HepG2 (cell line): ENCODE measurements at regions not wholly inside any gene's neighbourhood (a gene's known extent, or its start where the extent isn't known, plus 50 kb on each side); places are given as distances from the start of the nearest gene placed in this dataset.

Experiments
- BCL6 ChIP-seq: IDR thresholded peaks from 2 replicates; pipeline ENCODE4 v1.6.1; 2016; ENCODE audit warnings: missing genetic modification reagents, missing compliant biosample characterization
- CCAR2 ChIP-seq: fragments of 200-400 bp; formaldehyde crosslinking; optimal IDR thresholded peaks from 2 replicates; pipeline ENCODE3; 2018; ENCODE audit warnings: low read depth, mild to moderate bottlenecking, low read length, moderate library complexity
- DPF2 ChIP-seq: sonication (generic); formaldehyde crosslinking; IDR thresholded peaks from 2 replicates; pipeline ENCODE4 v1.4.0; 2020; ENCODE audit warnings: mild to moderate bottlenecking, low read depth, missing genetic modification reagents, borderline replicate concordance
- ETV5 ChIP-seq: IDR thresholded peaks from 2 replicates; pipeline ENCODE4 v1.6.1; 2018; ENCODE audit warnings: missing biosample characterization, missing genetic modification reagents, inconsistent platforms, borderline replicate concordance
- GATAD2A ChIP-seq: IDR thresholded peaks from 2 replicates; pipeline ENCODE4 v1.6.1; 2016
- HDAC2 ChIP-seq: sonication (generic); formaldehyde crosslinking; IDR thresholded peaks from 2 replicates; pipeline ENCODE4 v1.4.0; 2020; ENCODE audit warnings: missing genetic modification reagents
- HMG20A ChIP-seq: IDR thresholded peaks from 2 replicates; pipeline ENCODE4 v1.6.1; 2016; ENCODE audit warnings: borderline replicate concordance
- KDM6A ChIP-seq: IDR thresholded peaks from 2 replicates; pipeline ENCODE4 v1.6.1; 2016; ENCODE audit warnings: low read depth
- NFATC3 ChIP-seq: sonication (generic); formaldehyde crosslinking; IDR thresholded peaks from 2 replicates; pipeline ENCODE4 v1.5.1; 2020; ENCODE audit warnings: mild to moderate bottlenecking, missing genetic modification reagents
- SOX13 ChIP-seq, 3 experiments: fragments of 450-650 bp in 1 of 3; sonication (generic) in 1 of 3; formaldehyde crosslinking in 1 of 3; IDR thresholded peaks in 2 of 3; conservative IDR thresholded peaks in 1 of 3; 2 replicates each; pipeline versions ENCODE4 v1.5.0 to v1.6.1; 2016 to 2020; ENCODE audit warnings: antibody characterized with exemption in 1 of 3, mild to moderate bottlenecking in 1 of 3, missing compliant biosample characterization in 1 of 3, missing genetic modification reagents in 1 of 3, moderate library complexity in 1 of 3
- SOX6 ChIP-seq, 2 experiments: fragments of 450-650 bp in 1 of 2; sonication (generic) in 1 of 2; formaldehyde crosslinking in 1 of 2; IDR thresholded peaks; 2 replicates each; pipeline versions ENCODE4 v1.4.0 to v1.6.1; 2017 to 2020; ENCODE audit warnings: antibody characterized with exemption in 1 of 2, mild to moderate bottlenecking in 1 of 2, missing genetic modification reagents in 1 of 2
- SRSF1 ChIP-seq: fragments of 200-400 bp; formaldehyde crosslinking; optimal IDR thresholded peaks from 2 replicates; pipeline ENCODE3; 2017; ENCODE audit warnings: mild to moderate bottlenecking, low read depth, low read length, moderate library complexity
- STAG1 ChIP-seq: sonication (generic); formaldehyde crosslinking; IDR thresholded peaks from 2 replicates; pipeline ENCODE4 v1.4.0; 2020; ENCODE audit warnings: missing genetic modification reagents
- YEATS4 ChIP-seq: sonication (generic); formaldehyde crosslinking; IDR thresholded peaks from 2 replicates; pipeline ENCODE4 v1.4.0; 2020; ENCODE audit warnings: missing genetic modification reagents, borderline replicate concordance
- ZMYM4 ChIP-seq: sonication (generic); formaldehyde crosslinking; IDR thresholded peaks from 2 replicates; pipeline ENCODE4 v1.8.1; 2023; ENCODE audit warnings: mild to moderate bottlenecking, missing genetic modification reagents
- ZNF256 ChIP-seq: sonication (generic); formaldehyde crosslinking; conservative IDR thresholded peaks from 2 replicates; pipeline ENCODE4 v1.4.0; 2020; ENCODE audit warnings: missing genetic modification reagents
- ZNF362 ChIP-seq: sonication (generic); formaldehyde crosslinking; IDR thresholded peaks from 2 replicates; pipeline ENCODE4 v1.4.0; 2020; ENCODE audit warnings: missing genetic modification reagents, mild to moderate bottlenecking, borderline replicate concordance
- ZNF609 ChIP-seq: sonication (generic); formaldehyde crosslinking; IDR thresholded peaks from 2 replicates; pipeline ENCODE4 v1.4.0; 2020; ENCODE audit warnings: mild to moderate bottlenecking, missing genetic modification reagents, borderline replicate concordance
- ZNF792 ChIP-seq: IDR thresholded peaks from 2 replicates; pipeline ENCODE4 v1.6.1; 2016

- peak; percentile 37; the same call in 1 of the 2 replicates for TF ChIP-seq ZMYM4 (CRISPR knock-in tag)
- peak; percentile 60; the same call in 1 of the 2 replicates for TF ChIP-seq ZNF609
- TF ChIP-seq SRSF1 = no peak
- TF ChIP-seq ZNF362 (CRISPR knock-in tag) = peak; percentile 29; the same call in 1 of the 2 replicates
- TF ChIP-seq YEATS4 (CRISPR knock-in tag) = no peak
- no peak for TF ChIP-seq SOX13 (IDR thresholded peaks at IDR 0.05)
- TF ChIP-seq SOX13 (CRISPR knock-in tag; conservative IDR thresholded peaks at IDR 0.05 in 1 of 2, IDR thresholded peaks at IDR 0.05 in 1 of 2) = peak in 1 of 2 experiments; percentile 73; a peak in 1 of 4 replicates
- no peak for TF ChIP-seq CCAR2
- peak; percentile 66 for TF ChIP-seq BCL6
- TF ChIP-seq NFATC3 (CRISPR knock-in tag) = no peak
- TF ChIP-seq HDAC2 (CRISPR knock-in tag) = peak; percentile 76
- TF ChIP-seq DPF2 (CRISPR knock-in tag) = 0 out of 2 replicates have a peak, but pooled peaks have one; percentile 20
- no peak for TF ChIP-seq ZNF256 (CRISPR knock-in tag)
- TF ChIP-seq HMG20A (CRISPR knock-in tag) = peak; percentile 80; the same call in 1 of the 2 replicates
- 0 out of 2 replicates have a peak, but pooled peaks have one; percentile 14 for TF ChIP-seq KDM6A (CRISPR knock-in tag)
- TF ChIP-seq STAG1 (CRISPR knock-in tag) = peak; percentile 7
- no peak for TF ChIP-seq SOX6 (IDR thresholded peaks at IDR 0.05)
- peak; percentile 62 for TF ChIP-seq SOX6 (CRISPR knock-in tag; IDR thresholded peaks at IDR 0.05)
- TF ChIP-seq ZNF792 (CRISPR knock-in tag) = 0 out of 2 replicates have a peak, but pooled peaks have one; percentile 19
- peak; percentile 37; the same call in 1 of the 2 replicates for TF ChIP-seq ETV5 (CRISPR knock-in tag)
- TF ChIP-seq GATAD2A (CRISPR knock-in tag) = peak; percentile 62; the same call in 1 of the 2 replicates
- TF ChIP-seq, all 625 proteins: peak for 55
Measured at GRCh38 chr4:123559955-123560871, 163.6 kb downstream of the SPRY1 start (continued).
